Prostate gland (tissue), 2 donors: ENCODE measurements at regions not wholly inside any gene's neighbourhood (a gene's known extent, or its start where the extent isn't known, plus 50 kb on each side); places are given as distances from the start of the nearest gene placed in this dataset.

Experiments used
- DNase-seq: peaks from one replicate; pipeline ENCODE4 v3.0.0-alpha.2; 2019; ENCODE audit warnings: low spot score
- H3K27ac ChIP-seq, 2 donors: fragments of 200-600 bp; sonication (generic); 2 replicates each; pipeline ENCODE4 v1.5.1; 2017 to 2019
- H3K27me3 ChIP-seq: fragments of 200-600 bp; sonication (generic); replicated peaks from 2 replicates; pipeline ENCODE4 v1.5.1; 2019; ENCODE audit not compliant: insufficient read depth
- H3K36me3 ChIP-seq, 2 donors: fragments of 200-600 bp; sonication (generic); 1 replicate in 1 of 2; 2 replicates in 1 of 2; pipeline versions ENCODE4 v1.5.1 to v1.8.1; 2017 to 2019
- H3K4me1 ChIP-seq: fragments of 200-600 bp; sonication (generic); replicated peaks from 2 replicates; pipeline ENCODE4 v1.5.1; 2019
- H3K4me3 ChIP-seq, 2 donors: fragments of 200-600 bp; sonication (generic); 2 replicates each; pipeline ENCODE4 v1.5.1; 2017 to 2019
- H3K9me3 ChIP-seq: fragments of 200-600 bp; sonication (generic); 2 replicates; pipeline ENCODE4 v1.5.1; 2017
- CTCF ChIP-seq, 4 experiments: fragments of 200-600 bp in 2 of 4; fragments of 450-650 bp in 2 of 4; sonication (generic) in 2 of 4; IDR thresholded peaks; 1 replicate in 3 of 4; 2 replicates in 1 of 4; pipeline ENCODE4 v1.5.1; 2016 to 2019; ENCODE audit warnings: antibody characterized with exemption in 4 of 4, mild to moderate bottlenecking in 2 of 4, moderate library complexity in 2 of 4
- POLR2A ChIP-seq: fragments of 450-650 bp; IDR thresholded peaks from one replicate; pipeline ENCODE4 v1.6.1; 2016; ENCODE audit warnings: antibody characterized with exemption, mild to moderate bottlenecking
- POLR2AphosphoS5 ChIP-seq: sonication (generic); formaldehyde crosslinking; IDR thresholded peaks from one replicate; pipeline ENCODE4 v1.6.1; 2017; ENCODE audit warnings: antibody characterized with exemption
- WGBS: methylation state at CpG from one replicate; pipeline ENCODE4 v1.1.5; 2018; 5-methylcytosine and 5-hydroxymethylcytosine counted together
- intact Hi-C: fragments of 100-400 bp; cut with DNase I; formaldehyde crosslinking; loops from one replicate; pipeline ENCODE4 v1.14.2; 2022

- TF ChIP-seq POLR2A (no peak), POLR2AphosphoS5 (peak; percentile 26), CTCF (IDR thresholded peaks at IDR 0.05) (peak; percentile 27 to 83 (median 74))
- H3K27ac ChIP-seq, result no peak overlapping the region
- intact Hi-C loops, result loop anchor here (5.0 to 10.0 kb wide), 4 partner anchors 539 to 989 kb away; no protein-coding TSS in a partner anchor
- no peak overlapping the region for H3K4me3 ChIP-seq
- no peaks in the 10 kb centered on the region for H3K9me3 ChIP-seq
- DNase-seq, result peak; percentile 47
- no peaks in the 10 kb centered on the region for H3K36me3 ChIP-seq
- no peaks in the 10 kb centered on the region for H3K4me1 ChIP-seq
- WGBS, result 30% methylated on average over 13 of the region's 13 CpGs
- no peaks in the 10 kb centered on the region for H3K27me3 ChIP-seq
These were observed 97.7 kb upstream of the IPO5 start for GRCh38 chr13:97855570-97856303.

DNA sequence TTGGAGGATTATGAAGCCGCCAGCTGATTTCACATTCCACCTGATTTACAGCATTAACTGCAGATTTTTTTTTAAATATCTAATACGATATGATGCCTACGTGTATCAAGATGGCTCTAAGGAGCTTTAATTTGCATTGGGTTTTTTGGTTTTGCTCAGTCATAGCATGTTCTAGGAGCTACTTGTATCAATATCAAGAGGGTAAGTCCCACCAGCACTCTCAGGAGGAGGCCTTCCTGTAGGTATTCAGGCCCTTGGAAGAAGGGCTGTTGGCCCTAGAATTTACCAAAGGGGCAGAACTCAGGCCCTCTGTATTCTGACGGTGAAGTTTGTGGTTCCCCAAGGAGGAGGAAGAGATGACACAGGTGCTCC is 97.2 kb upstream of the IPO5 start:
- Histone ChIP-seq H3K9me3 (no peaks in the 10 kb centered on the region), H3K27ac (no peak overlapping the region), H3K4me3 (no peak overlapping the region), H3K36me3 (no peaks in the 10 kb centered on the region), H3K4me1 (no peaks in the 10 kb centered on the region), H3K27me3 (no peaks in the 10 kb centered on the region)
- intact Hi-C loops, result loop anchor here (5.0 to 10.0 kb wide), 4 partner anchors 539 to 989 kb away; no protein-coding TSS in a partner anchor
- TF ChIP-seq CTCF (IDR thresholded peaks at IDR 0.05) (no peak), POLR2AphosphoS5 (no peak), POLR2A (no peak)
- WGBS, result 83% methylated on average over 4 of the region's 4 CpGs
- DNase-seq, result no peak

DNA sequence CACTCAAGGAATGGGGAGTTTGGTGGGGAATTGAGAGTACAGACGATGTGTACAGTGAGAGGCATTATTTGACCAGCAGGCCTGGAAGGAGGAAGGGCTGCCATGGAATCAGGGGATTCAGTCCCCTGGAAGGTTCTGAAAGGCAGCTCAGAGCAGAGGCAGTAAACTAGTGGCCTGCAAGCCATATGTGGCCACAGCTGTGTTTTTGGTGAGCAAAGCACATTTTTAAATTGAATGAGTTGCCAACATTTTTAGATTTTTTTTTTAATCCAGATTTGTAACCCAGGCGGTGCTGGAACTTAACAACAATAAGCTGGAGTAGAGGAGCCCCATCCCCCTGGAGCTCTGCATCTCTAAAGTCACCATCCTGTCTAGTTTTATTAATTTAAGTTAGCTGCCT is 95.3 kb upstream of the IPO5 start:
- Histone ChIP-seq H3K27ac (no peak overlapping the region), H3K4me3 (no peak overlapping the region), H3K4me1 (no peaks in the 10 kb centered on the region), H3K9me3 (no peaks in the 10 kb centered on the region), H3K27me3 (no peaks in the 10 kb centered on the region), H3K36me3 (no peaks in the 10 kb centered on the region)
- intact Hi-C loops, result loop anchor here (5.0 to 10.0 kb wide), 4 partner anchors 537 to 987 kb away; no protein-coding TSS in a partner anchor
- DNase-seq, result no peak
- TF ChIP-seq POLR2A, result no peak
- no peak for TF ChIP-seq POLR2AphosphoS5
- no peak for TF ChIP-seq CTCF (IDR thresholded peaks at IDR 0.05)
- WGBS, result 95% methylated on average over 2 of the region's 2 CpGs

DNA sequence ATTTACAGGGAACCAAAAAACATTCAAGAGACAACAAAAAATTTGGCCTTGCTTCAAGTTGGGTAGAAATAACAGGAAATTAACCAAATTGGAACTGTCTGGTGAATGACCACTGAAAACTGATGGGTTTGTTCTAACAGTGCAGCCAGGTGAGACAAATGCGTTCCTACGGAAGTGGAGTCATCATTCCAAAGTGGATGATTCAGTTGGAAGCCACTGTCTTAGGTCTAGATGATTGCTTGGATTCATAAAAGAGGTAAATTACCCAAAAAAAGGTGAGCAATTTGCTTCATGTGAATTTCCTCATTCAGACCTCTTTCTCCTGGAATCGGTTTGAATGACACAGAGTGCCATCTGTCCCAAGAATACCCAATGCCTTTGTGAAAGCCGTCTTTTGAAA is 87.1 kb upstream of the IPO5 start:
- no peaks in the 10 kb centered on the region for H3K36me3 ChIP-seq
- no peaks in the 10 kb centered on the region for H3K9me3 ChIP-seq
- no peak for TF ChIP-seq CTCF (IDR thresholded peaks at IDR 0.05)
- no peak for TF ChIP-seq POLR2A
- TF ChIP-seq POLR2AphosphoS5, result no peak
- H3K4me3 ChIP-seq, result no peak overlapping the region
- H3K27ac ChIP-seq, result no peak overlapping the region
- no peaks in the 10 kb centered on the region for H3K4me1 ChIP-seq
- no peak for DNase-seq
- H3K27me3 ChIP-seq, result no peaks in the 10 kb centered on the region
- 58% methylated on average over 4 of the region's 4 CpGs for WGBS
- intact Hi-C loops, result no loop called here

DNA sequence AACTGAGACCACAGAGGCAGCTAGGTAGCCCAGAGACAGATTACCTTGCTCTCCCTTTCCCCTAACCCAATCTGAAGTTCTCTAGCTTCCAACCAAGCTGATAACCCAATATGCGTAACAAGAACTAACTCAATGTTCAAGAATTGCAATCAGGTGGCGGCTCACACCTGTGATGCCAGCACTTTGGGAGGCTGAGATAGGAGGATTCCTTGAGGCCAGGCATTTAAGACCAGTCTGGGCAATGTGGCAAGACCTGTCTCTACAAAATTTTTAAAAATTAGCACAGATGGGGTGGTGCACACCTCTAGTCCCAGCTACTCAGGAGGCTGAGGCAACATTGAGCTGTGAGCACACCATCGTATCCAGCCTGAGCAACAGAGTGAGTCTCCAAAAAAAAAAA is 86.7 kb upstream of the IPO5 start:
- WGBS, result 80% methylated on average over 3 of the region's 3 CpGs

More for the DNA sequence above, 86.7 kb upstream of the IPO5 start:
- no peaks in the 10 kb centered on the region for H3K9me3 ChIP-seq
- intact Hi-C loops, result no loop called here
- DNase-seq, result no peak
- no peaks in the 10 kb centered on the region for H3K36me3 ChIP-seq
- no peak for TF ChIP-seq CTCF (IDR thresholded peaks at IDR 0.05)
- no peak for TF ChIP-seq POLR2AphosphoS5
- no peak for TF ChIP-seq POLR2A
- H3K27me3 ChIP-seq, result no peaks in the 10 kb centered on the region
- no peak overlapping the region for H3K27ac ChIP-seq
- H3K4me3 ChIP-seq, result no peak overlapping the region
- H3K4me1 ChIP-seq, result no peaks in the 10 kb centered on the region
